Fibroblast of skin of abdomen (primary cell): ENCODE measurements at regions not wholly inside any gene's neighbourhood (a gene's known extent, or its start where the extent isn't known, plus 50 kb on each side); places are given as distances from the start of the nearest gene placed in this dataset.

ENCODE experiments used
- DNase-seq: peaks from one replicate; pipeline ENCODE4 v3.0.0-alpha.2; 2013

DNA sequence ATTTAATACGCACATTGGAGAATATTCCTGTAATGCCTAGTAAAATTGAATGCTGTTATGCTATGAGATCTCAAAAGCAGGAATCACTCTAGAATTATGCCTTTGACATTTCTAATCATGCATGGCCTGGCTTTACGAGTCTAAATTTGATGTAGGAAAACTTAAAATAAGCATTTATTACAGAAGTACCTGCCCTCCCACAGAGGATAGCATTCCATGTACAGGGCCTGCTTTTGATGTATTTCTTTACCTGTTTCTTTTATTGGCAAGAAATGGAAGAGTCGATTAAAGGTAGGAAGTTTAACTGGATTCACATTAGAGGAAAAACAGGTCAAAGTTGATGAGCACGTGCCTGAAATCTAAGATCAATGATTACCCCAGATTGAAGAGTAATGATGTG, 219.5 kb downstream of the PCDH7 start:
- no peak for DNase-seq

DNA sequence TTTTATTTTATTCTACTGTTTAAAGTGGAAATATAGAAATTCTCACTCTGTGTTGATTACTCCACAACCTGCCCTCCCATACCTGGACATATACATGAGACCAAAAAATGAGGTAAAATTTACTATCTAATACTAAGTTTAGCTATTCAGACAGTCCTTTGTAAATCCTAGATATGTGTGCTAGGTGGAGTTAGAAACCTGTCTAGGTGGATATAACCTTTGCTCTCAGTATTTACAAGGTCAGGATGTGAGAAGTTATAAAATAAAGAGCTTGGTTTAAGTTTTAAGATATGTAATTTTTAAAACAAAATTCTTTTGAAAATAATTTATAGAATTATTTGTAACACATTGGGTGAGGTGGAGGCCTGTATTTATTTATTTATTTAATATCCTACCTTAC, 221.5 kb downstream of the PCDH7 start:
- no peak for DNase-seq

DNA sequence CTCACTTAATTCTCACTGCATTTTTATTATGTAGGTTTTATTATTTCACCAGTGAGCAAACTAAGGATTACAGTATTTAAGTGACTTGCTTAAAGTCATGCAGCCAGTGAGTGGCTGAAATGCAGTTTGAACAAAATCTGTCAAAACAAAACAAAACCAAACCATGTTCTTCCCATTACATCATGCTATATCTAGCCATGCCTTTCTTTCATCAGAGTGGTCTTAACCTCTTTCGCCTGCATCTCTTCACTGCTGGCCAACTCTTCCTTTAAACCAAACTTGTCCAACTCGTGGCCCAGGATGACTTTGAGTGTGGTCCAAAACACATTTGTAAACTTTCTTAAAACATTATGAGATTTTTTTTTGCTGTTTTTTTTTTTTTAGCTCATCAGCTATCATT, 223.2 kb downstream of the PCDH7 start:
- no peak for DNase-seq

DNA sequence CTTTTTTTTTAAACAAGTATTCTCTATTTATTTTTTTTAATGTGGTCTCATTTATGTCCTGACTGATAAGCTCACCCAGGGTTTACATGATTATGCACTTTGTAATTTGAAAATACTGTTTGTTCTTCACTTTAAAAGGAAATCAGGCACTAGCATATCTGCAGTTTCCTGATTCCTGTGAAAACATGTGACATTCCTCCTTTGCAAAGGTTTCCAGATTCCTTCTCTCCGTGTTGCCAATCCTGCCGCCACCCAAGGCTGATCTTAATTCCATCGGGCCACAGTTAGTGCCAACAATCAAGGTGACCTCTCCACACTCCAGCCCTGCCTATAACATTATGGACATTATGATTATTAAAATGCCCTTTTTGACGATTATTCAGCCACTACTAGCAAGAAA, 225.4 kb downstream of the PCDH7 start:
- DNase-seq, result no peak

DNA sequence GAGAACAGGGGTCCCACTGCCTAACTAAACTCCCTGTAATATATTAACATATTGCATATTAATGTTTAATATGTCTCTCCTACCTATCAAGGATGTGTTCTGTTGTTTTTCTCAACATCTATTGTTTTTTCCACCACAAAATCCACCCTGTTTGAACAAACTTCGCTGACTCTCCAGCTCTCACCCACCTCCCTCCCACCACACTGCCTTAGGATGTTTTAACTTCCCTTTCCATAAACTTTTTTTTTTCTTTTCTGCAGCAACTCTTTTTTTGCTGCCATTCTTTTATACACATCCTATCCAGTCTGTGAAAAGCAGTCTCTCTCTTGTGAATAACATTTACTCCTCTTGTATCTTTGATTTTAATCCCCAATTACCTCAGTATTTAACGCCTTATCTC, 226.1 kb downstream of the PCDH7 start:
- DNase-seq, result no peak

DNA sequence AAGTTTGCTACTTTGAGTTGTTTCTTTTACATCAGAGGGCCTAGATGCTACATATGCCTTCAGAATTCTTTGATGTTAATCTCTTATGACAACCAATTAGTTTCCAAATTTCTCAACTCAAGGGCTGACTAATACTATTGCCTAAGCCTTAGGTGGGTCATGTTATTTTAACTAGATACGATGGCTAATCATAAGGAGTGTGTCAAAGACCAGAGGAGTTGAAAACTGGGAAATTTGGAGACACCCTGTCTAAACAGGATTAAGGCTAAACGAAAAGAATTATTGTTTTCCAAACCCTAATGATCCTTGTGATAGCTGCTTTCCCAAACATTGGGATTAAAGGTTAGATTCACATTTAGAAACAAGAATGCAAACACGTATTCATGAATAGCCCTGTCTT, 228.5 kb downstream of the PCDH7 start:
- peak; percentile 21 for DNase-seq

DNA sequence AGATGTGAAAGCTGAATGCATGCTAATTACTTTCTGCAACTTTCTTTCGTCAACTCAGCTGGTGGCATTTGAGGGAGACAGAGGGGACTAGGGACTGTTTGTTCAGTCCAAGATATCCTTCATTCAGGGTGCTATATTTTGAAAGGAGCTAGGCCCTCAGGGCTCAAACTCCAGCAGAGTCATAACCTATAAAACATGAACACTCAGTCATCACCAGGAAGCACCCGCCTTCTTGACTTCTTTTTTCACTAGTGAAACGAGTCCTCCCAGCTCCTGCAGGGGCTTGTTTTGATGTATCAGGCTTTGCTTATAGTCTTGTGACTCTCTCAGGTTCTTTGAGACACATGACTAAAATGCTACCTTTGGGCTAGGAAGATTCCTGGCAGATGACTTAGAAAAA, 230.6 kb downstream of the PCDH7 start:
- no peak for DNase-seq

DNA sequence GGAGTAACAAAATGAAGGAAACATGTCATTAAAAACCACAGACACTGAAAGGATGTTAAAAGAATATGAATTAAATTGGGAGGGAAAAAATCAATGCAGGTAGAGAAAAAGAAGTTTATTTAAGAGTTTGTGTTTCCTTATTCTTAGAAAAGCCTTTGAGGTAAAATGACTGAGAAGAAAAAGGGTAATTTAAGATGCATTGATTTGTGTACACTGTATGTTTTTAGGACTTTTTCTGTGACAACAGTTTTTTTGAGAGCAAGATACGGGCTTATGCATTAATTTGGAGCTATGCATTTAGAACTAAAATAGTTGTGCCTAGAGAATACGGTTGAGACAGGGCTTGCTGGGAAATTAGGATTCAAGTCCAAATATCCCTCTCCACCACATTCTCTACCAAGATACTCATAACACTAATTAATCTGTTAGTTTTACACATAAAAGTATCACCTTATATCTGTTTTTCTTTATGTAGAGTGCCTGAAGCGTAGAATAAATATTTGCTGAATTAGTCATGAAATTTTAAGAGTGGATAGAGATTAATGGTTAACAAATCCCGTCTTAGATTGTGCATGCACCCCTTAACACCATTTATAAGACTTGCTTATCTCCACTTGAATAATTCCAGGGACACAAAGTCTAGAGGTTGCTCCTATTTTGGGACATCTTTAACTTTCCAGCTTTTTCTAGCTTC, 232.5 kb downstream of the PCDH7 start:
- DNase-seq, result no peak

DNA sequence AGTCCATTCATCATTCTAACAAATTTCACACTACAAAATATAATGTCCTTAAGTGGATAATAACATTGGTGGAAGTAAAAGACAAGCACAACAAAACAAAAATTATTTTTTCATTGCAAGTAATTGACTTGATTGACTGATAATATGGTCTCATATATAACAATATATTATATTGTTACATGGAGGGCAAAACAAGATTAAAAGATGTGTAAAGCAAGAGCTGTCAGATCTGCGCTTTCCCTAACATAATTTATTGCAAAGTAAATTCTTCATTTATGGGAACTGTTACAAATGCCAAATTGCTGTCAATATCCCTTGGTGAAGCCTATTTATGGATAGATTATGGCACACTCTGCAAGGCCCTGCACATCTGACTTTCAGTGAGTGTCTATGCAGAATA, 233.6 kb downstream of the PCDH7 start:
- no peak for DNase-seq

DNA sequence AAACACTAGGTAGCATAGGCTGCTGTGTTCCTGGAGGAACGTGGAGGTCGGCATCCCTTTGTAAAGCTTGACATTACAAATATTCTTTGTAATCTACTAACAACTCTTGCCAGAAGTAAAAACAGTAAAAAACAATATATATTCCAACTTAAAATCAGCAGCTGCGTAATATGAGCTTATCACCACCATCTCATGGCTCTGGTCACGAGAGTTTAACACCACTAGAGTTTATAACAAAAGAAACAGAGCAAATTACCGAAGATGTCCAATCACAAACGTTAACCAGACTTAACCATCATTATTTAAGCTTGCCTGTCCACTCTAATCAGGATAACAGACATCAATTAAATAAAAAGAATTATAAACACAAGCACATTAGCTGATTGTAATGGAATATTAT, 236.7 kb downstream of the PCDH7 start:
- no peak for DNase-seq

DNA sequence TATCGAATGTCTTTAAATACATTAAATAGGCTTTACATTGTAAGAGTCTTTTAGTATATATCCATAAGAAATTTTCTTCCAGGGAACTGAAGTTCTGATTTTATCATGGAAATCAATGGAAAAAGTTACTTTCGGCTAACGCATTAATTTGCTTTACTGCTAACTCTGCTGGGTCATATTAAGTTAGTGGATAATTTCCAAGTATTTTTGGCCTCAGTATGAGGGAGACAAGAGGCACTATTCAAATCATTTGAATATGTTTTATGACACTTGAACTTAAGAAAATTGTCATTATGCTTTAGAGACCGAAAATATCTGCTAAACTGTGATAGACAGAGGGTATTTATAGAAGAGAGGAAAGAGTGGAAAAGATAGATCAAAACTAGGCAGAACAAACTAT, 237.5 kb downstream of the PCDH7 start:
- DNase-seq, result no peak

DNA sequence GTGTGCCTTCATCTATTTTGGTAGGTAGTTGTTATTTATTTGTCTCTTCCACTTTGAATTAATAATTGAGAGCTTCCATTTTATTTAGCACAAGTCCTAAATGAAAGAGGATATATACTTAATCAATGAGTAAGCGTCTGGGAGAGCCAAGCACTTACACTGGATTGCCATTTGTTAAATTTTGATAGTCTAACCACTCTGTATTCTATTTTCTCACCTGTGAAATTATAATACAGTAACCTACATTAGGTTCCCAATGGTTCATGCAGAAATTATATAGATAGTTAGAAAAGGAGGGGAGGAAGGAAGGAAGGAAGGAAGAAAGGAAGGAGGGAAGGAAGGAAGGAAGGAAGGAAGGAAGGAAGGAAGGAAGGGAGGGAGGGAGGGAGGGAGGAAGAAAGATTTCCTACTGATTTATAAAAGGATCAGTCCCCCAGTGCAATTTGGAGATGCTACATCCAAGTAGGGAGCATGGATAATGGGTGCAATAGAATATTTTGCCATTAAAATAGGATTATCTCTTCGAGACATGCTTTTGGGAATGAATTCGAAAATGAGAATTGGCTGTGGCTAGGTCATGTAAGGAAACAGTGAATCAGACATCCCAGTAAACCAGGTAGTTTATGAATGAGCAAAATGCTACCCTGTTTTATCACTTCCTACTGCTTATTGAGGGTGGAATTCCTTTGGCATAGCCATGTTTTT, 239.8 kb downstream of the PCDH7 start:
- no peak for DNase-seq

DNA sequence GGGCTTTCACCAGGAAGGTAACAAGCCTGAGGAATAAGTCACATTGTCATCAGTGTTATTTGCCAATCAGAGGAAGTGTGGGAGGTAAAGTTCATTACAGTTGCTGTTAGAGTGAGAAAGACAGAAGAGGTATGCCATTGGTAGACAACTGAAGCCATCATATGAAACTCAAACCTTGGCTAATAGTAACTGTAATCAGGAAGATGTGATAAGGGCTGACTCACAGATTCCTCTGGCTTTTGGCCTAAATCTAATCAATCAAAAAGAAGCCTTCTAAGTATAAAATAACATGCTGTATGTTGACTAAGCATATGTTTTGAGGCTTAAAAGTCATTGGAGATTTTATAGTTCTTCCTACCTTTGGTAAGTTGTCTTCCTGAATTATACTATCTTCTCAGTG, 242.8 kb downstream of the PCDH7 start:
- peak; percentile 44 for DNase-seq

DNA sequence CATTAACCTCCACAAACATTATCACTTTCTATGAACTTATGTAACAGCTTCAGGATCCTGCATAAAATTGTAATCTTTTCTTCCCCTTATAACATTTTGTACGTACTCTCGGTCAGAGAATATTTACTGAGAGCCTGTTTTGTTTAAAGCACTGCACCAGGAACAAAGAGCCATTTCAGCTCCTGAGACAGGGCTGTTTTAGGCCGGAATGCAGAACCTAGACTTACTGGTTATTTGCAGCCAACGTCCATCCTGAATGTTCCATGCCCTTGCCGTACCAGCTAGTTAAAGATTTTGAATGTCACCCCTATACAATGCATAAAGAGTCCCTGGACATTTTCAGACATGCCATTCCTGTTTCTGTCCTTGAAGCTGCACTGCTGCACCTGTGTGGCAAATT, 248.8 kb downstream of the PCDH7 start:
- DNase-seq, result no peak

DNA sequence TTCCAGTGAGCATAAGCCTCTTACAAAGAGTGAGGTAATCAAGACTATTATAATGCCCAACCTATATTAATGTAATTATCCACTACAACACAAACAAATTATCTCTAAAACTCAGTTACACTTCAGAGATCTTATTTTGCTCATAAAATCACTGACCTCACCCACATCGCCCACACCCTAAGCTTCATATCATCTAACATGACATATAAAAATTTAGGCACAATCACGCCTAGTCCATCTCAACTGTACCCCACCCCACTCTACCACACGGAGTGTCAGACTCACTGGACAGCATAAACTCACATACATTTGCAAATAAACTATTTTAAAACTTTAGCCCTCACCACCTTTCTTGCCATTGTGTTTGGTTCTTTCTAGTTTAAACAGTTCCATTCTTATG, 252.4 kb downstream of the PCDH7 start:
- DNase-seq, result no peak

DNA sequence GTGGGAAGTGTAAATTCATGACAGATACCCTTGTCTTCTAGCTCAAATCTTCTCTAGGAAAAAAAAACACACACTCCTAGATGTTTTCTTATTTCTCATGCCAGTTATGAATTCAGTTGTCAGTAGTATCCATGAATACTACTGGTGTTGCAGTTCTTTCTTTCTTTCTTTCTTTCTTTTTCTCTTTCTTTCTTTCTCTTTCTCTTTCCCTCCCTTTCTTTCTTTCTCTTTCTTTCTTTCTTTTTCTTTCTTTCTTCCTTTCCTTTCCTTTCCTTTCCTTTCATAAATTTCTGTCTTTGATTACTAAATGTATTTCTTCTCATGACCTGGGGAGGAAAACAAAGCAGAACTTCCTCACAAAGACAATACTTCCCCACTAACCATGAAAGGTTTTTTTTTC, 253.8 kb downstream of the PCDH7 start:
- no peak for DNase-seq

DNA sequence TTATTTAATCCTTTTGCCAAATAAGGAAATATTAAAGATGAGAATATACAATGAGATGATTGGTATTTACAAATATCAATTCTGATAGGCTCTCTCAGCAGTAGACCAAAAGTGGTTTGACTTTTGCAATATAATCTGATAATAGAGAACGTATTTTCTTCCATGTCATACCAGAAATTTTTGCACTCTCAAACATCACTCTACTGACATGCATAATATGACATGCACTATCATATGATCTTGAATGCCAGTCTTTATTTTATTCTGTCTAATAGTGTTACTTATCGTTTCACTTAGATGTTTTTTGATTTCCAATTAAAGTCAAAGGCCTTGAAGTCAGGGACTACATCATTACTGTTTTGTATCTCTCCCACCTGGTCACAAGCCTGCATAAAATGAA, 259.2 kb downstream of the PCDH7 start:
- DNase-seq, result no peak

DNA sequence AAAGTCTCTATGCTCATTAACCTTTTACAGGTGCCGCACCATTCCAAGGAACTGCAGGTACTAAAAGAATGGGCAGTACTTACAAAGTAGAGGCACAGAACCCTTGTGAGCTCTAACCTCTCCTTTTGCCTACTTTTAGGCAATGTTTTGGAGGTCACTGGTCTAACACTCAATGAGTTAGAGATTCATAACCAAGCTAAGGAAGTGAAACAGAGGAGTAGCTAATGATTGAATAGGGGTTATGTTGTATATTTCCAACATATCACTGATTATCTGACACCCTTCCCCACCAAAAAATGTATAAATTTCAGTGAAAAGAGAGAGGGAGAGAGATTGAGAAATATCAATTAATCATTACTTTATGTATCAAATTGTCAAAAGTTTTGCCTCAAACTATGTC, 269.3 kb downstream of the PCDH7 start:
- DNase-seq, result no peak

DNA sequence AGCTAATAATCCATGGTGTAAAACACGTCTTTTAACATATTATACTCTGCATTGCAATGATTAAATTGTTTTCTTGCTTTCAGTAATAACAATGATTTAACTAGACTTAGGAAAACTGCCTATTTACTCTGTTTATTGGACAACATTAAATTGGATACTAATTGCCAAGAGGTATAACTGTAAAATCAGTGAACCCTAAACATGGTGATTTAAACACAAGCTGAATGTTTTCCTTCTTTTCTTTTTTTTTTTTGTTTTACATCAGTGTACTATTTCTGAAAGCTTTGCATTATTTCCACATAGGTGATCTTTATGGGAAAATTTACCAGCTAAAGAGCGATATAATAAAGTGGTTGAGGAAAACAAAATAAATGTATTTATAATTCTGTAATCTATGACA, 276.7 kb downstream of the PCDH7 start:
- no peak for DNase-seq

DNA sequence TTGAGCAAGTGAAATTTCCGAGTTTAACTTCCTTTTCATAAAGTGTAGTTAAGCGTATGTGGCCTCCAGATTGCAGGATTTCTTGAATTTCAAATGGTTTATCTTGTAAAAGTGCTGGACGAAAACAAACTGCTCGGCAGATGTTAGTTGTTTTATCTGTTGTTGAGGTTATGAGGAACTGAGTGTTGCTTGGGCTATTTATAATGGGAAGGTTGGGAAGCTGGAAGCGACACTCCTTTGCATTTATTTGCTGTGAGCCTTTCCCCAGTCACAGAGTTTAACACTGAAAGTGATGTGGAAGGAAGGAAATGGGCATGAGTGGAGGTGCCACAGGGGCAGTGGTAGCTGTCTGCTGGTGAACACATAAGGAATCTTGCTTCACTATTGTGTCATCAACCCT, 284.9 kb downstream of the PCDH7 start:
- DNase-seq, result no peak

DNA sequence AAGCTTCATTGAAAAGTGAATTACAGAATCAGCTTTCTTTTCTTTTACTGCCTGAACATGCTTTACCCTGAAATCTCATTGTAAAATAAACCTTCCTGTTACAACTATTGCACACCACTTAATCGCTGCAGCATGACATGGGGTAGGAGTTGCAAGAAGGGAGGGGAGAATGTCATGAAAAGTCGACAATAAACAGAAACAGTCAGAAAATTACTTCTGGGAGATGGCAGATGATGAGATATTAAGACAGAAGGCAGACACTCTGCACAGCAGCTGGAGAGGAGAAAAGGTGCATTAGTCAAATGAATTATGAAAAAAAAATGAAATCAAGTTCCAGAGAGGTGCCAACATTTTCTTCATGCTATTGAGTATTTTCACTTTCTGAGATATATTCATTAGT, 287.7 kb downstream of the PCDH7 start:
- DNase-seq, result no peak

DNA sequence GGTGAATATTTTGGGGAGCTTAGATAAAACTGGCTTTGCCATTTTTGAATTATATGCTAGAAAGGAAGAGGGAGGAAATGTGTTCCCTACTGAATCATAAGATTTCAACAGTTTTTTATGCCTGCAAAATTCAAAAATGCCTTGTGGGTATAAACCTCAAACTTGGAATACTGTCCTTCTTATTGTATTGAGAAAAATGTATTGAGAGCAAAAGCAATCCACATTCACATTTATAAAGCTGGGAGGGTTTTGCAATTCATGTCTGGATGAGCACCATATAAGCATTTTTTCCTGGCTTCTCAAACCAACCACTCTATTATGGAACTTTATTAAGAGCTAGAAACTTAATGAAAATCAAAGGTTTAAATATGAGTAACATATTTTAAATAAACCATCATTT, 289.8 kb downstream of the PCDH7 start:
- DNase-seq, result peak; percentile 25

DNA sequence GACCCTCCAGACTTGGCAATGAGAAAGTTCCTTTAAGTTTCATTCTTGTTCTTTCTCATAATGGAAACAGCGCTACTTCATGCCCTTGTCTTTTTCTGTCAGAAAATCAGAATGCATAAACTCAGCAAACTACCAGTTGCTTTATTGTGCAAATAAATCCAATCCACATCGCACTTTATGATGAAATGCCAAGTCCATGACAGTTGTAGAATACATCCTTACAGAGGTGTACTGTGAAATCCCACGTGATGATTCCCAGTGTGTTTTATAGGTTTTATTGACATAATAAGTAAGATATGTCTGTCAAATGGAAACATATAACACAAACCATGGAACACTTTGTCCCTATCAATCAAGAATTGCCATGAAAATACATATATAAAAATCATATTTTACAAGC, 295.0 kb downstream of the PCDH7 start:
- no peak for DNase-seq

DNA sequence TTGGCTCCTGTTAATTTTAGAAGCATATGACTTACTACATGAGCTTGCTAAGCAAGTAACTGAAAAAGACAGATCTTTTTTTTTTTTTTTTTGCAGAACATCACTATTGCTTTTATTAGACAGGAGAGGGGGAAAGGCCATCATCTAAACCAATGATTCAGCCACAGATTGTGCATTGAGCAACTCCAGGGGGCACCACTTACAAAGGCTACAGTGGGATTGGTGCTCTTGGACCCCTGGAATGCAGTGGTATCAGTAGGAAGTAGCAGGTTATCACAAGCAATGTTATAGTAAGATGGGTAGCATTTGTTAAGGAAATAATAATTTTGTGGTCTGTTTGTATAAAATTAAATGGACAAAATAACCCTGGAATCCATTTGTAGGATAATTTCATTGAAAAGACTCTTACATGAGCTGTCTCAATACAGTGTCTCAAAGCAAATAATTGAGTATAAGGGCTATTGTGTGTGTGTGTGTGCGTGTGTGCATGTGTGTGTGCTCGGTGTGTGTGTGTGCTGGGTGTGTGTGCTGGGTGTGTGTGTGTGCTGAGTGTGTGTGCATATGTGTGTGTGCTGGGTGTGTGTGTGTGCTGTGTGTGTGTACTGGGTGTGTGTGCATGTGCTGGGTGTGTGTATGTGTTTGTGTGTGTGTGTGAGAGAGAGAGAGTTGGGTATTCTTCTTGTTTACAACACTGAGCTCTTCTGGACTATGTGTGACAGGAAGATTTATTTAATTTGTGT, 296.3 kb downstream of the PCDH7 start:
- DNase-seq, result no peak
